ENCODE measurements at regions not wholly inside any gene's neighbourhood (a gene's known extent, or its start where the extent isn't known, plus 50 kb on each side); places are given as distances from the start of the nearest gene placed in this dataset.

- Mint-ChIP-seq H3K4me3 (no peak overlapping the region), H3K27ac (no peak overlapping the region), H3K4me1 (peaks cover 26% of the 10 kb centered on the region), H3K9me3 (peaks cover 4% of the 10 kb centered on the region), H3K36me3 (ENCODE audit: low read depth) (no peaks in the 10 kb centered on the region), H3K27me3 (ENCODE audit: insufficient read depth) (no peaks in the 10 kb centered on the region)
- H3K9me3 ChIP-seq (ENCODE audit: control insufficient read depth, low read length): peaks cover 11% of the 10 kb centered on the region
- DNase-seq: peak; percentile 25
- H3K27ac ChIP-seq (ENCODE audit: low read depth, low read length): no peak overlapping the region
- no peaks in the 10 kb centered on the region for H3K36me3 ChIP-seq (ENCODE audit: control insufficient read depth, insufficient read depth, low read length)
- H3K4me1 ChIP-seq (ENCODE audit: control insufficient read depth, insufficient read depth, low read length): peaks cover 6% of the 10 kb centered on the region
- WGBS, 2 experiments (ENCODE audit: insufficient coverage in 1 of 2, insufficient read length in 1 of 2): 97% methylated on average over 1 of the region's 1 CpG; no CpG with 5 or more reads in 1 of the 2 experiments
- H3K27me3 ChIP-seq (ENCODE audit: control insufficient read depth, insufficient read depth, low read length, poor library complexity, severe bottlenecking): no peaks in the 10 kb centered on the region
- no peak for TF ChIP-seq CTCF (conservative IDR thresholded peaks at IDR 0.05)
- no peak overlapping the region for H3K9ac ChIP-seq (ENCODE audit: extremely low read depth, low read length, poor library complexity, severe bottlenecking)
- no peak overlapping the region for H3K4me3 ChIP-seq (ENCODE audit: low read length)
Measured at GRCh38 chr6:40262363-40262762, 324.8 kb downstream of the LRFN2 start.

GRCh38 chr6:40258531-40258930 is 324.3 kb upstream of the MOCS1 start:
- no peak overlapping the region for H3K27ac Mint-ChIP-seq

GRCh38 chr6:40256831-40257230 is 322.6 kb upstream of the MOCS1 start:
- Mint-ChIP-seq H3K9me3 (peaks cover 4% of the 10 kb centered on the region), H3K27me3 (ENCODE audit: insufficient read depth) (no peaks in the 10 kb centered on the region), H3K36me3 (ENCODE audit: low read depth) (no peaks in the 10 kb centered on the region), H3K4me3 (no peak overlapping the region), H3K27ac (no peak overlapping the region), H3K4me1 (peaks cover 10% of the 10 kb centered on the region)
- Histone ChIP-seq H3K4me1 (ENCODE audit: control insufficient read depth, insufficient read depth, low read length) (no peaks in the 10 kb centered on the region), H3K36me3 (ENCODE audit: control insufficient read depth, insufficient read depth, low read length) (no peaks in the 10 kb centered on the region), H3K27me3 (ENCODE audit: control insufficient read depth, insufficient read depth, low read length, poor library complexity, severe bottlenecking) (peaks cover under 1% of the 10 kb centered on the region), H3K9me3 (ENCODE audit: control insufficient read depth, low read length) (peaks cover 11% of the 10 kb centered on the region), H3K9ac (ENCODE audit: extremely low read depth, low read length, poor library complexity, severe bottlenecking) (no peak overlapping the region), H3K27ac (ENCODE audit: low read depth, low read length) (no peak overlapping the region), H3K4me3 (ENCODE audit: low read length) (no peak overlapping the region)
- no peak for TF ChIP-seq CTCF (conservative IDR thresholded peaks at IDR 0.05)
- 100% methylated on average over 1 of the region's 1 CpG; no CpG with 5 or more reads in 1 of the 2 experiments for WGBS, 2 experiments (ENCODE audit: insufficient coverage in 1 of 2, insufficient read length in 1 of 2)
- DNase-seq: no peak

More at GRCh38 chr6:40258531-40258930, 324.3 kb upstream of the MOCS1 start:
- Histone ChIP-seq H3K36me3 (ENCODE audit: control insufficient read depth, insufficient read depth, low read length) (no peaks in the 10 kb centered on the region), H3K27ac (ENCODE audit: low read depth, low read length) (no peak overlapping the region), H3K4me3 (ENCODE audit: low read length) (no peak overlapping the region), H3K9ac (ENCODE audit: extremely low read depth, low read length, poor library complexity, severe bottlenecking) (no peak overlapping the region), H3K27me3 (ENCODE audit: control insufficient read depth, insufficient read depth, low read length, poor library complexity, severe bottlenecking) (no peaks in the 10 kb centered on the region), H3K9me3 (ENCODE audit: control insufficient read depth, low read length) (peaks cover 11% of the 10 kb centered on the region), H3K4me1 (ENCODE audit: control insufficient read depth, insufficient read depth, low read length) (no peaks in the 10 kb centered on the region)
- no peaks in the 10 kb centered on the region for H3K36me3 Mint-ChIP-seq (ENCODE audit: low read depth)
- H3K4me3 Mint-ChIP-seq: no peak overlapping the region
- H3K27me3 Mint-ChIP-seq (ENCODE audit: insufficient read depth): no peaks in the 10 kb centered on the region
- DNase-seq: peak; percentile 80
- TF ChIP-seq CTCF (conservative IDR thresholded peaks at IDR 0.05): no peak
- peaks cover 4% of the 10 kb centered on the region for H3K9me3 Mint-ChIP-seq
- peaks cover 10% of the 10 kb centered on the region for H3K4me1 Mint-ChIP-seq
- WGBS, 2 experiments (ENCODE audit: insufficient coverage in 1 of 2, insufficient read length in 1 of 2): 59% methylated on average over 3 to 5 of the region's 5 CpGs

All from endodermal cell (in vitro differentiated cells).